Ovary (tissue), 7 donors: ENCODE measurements at regions not wholly inside any gene's neighbourhood (a gene's known extent, or its start where the extent isn't known, plus 50 kb on each side); places are given as distances from the start of the nearest gene placed in this dataset.
"Not testable (repeated sequence)": the region's sequence is repeated elsewhere in the genome, so short reads cannot be mapped to it uniquely, and the experiment has no call there.

Experiments
- DNase-seq, 5 donors: peaks; one replicate each; pipeline ENCODE4 v3.0.0-alpha.2; 2019 to 2020
- H3K27ac ChIP-seq, 2 donors: fragments of 200-600 bp; one replicate each; pipeline versions ENCODE4 v1.5.1 to v1.8.0; 2019 to 2022
- H3K27me3 ChIP-seq: fragments of 200-600 bp; one replicate; pipeline ENCODE4 v1.8.0; 2022
- H3K36me3 ChIP-seq: fragments of 200-600 bp; sonication (generic); one replicate; pipeline ENCODE4 v1.5.1; 2019
- H3K4me1 ChIP-seq: one replicate; pipeline ENCODE4 v1.8.1; 2013; ENCODE audit warnings: mild to moderate bottlenecking, moderate library complexity; ENCODE audit not compliant: insufficient read depth
- H3K4me3 ChIP-seq: fragments of 200-600 bp; sonication (generic); one replicate; pipeline ENCODE4 v1.5.1; 2017
- H3K9me3 ChIP-seq, 2 donors: fragments of 200-600 bp in 1 of 2; sonication (generic) in 1 of 2; one replicate each; pipeline versions ENCODE4 v1.5.1 to v1.8.1; 2013 to 2019; ENCODE audit warnings: mild to moderate bottlenecking in 1 of 2, moderate library complexity in 1 of 2
- WGBS, 3 donors: extraction: QIAGEN DNeasy Blood & Tissue Kit in 1 of 3; methylation state at CpG; one replicate each; pipeline versions ENCODE4 v1.1.5 to v1.1.7; 2013 to 2017; 5-methylcytosine and 5-hydroxymethylcytosine counted together
- intact Hi-C, 4 donors: fragments of 100-400 bp; cut with DNase I; formaldehyde crosslinking; loops; one replicate each; pipeline versions ENCODE4 v1.11.0 to v1.15.1; 2022 to 2023
- donor health status: DM: no; HTN: no; CAD: no; lungs with moderate emphysema.
- donor health status: DM: no; HTN: no; CAD: no.
- donor health status: Bipolar disorder and iron deficiency.
- donor health status: DM: no; HTN: no; CAD: no.
- donor health status: DM: yes; HTN: yes; CAD: no.

DNA sequence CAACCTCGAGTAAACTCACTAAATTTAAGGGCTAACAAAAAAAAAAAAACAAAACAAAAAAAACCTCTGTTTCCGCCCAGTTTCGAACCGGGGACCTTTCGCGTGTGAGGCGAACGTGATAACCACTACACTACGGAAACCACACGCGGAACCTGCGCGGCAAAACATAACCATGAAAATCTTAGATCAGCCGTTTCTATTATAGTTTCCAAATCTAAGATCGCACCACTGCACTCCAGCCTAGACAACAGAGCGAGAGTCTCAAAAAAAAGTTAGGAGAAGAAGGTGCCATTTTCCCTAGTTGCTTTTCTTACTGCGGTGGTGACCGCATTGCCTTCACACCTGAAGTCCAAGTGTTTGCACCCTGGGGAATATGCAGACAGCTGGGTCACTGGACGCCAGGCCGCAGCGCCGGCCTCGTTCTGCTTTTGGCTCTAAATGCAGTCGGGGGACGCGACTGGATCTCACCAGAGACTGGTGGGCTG, 167.8 kb downstream of the FAM72C start:
- intact Hi-C loops, H3K9me3 ChIP-seq, H3K27ac ChIP-seq, H3K36me3 ChIP-seq, H3K4me1 ChIP-seq, H3K27me3 ChIP-seq: not testable (repeated sequence)
- H3K4me3 ChIP-seq: peak overlapping the region; percentile 27
- WGBS, 3 donors: 2 to 7% (median 3%) methylated on average over 16 to 26 of the region's 26 CpGs
- peak in 1 of 5 donors; percentile 23 for DNase-seq

DNA sequence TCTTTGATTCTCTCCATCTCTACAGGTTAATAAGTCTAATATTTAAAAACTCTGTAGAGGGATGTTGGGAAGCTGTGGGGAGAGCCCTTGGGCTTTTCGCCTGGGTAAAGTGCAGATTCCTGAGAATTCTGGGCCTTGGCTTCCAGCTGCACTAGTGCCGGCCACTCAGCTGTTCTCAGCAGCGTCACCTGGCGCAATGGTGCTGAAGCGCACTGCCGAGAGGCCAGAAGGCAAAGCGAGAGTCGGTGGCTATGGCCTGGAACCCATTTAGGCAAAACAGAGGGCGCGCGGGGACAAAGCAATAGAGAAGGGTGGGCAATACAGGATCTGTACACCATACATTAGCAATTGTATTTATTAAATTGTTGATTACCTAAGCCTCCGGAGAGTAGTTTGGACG, 168.7 kb downstream of the FAM72C start:
- H3K4me1 ChIP-seq, H3K4me3 ChIP-seq, H3K27ac ChIP-seq, H3K27me3 ChIP-seq, H3K36me3 ChIP-seq, DNase-seq, H3K9me3 ChIP-seq, intact Hi-C loops: not testable (repeated sequence)
- WGBS, 3 donors: no CpG with 5 or more reads among the region's 13 CpGs

- H3K9me3 ChIP-seq, H3K27ac ChIP-seq, intact Hi-C loops, H3K27me3 ChIP-seq, H3K36me3 ChIP-seq, H3K4me1 ChIP-seq, H3K4me3 ChIP-seq, DNase-seq: not testable (repeated sequence)
- no CpG with 5 or more reads among the region's 22 CpGs for WGBS, 3 donors
Measured at GRCh38 chr1:143799568-143800187, 172.1 kb downstream of the FAM72C start.

DNA sequence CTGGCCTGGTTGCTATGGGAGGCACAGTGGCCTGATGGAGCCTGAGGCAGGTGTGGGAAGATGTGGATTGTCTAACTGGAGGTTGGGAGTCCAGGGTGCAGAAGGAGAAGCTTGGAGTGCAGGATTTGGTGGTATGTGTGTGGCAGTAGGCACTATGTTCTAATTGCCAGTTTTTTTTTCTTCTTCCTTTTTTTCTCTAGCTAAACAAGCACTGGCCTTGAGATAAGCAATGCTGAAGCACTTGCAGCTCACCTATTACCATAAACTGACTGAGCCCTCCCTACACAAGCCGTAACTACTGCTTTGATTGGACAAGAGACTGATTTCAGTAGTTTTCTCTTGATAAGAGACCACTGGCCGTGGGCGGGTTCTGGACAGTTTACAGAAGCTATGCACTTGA, 175.4 kb downstream of the FAM72C start:
- H3K4me1 ChIP-seq, H3K27me3 ChIP-seq, H3K4me3 ChIP-seq, intact Hi-C loops, H3K9me3 ChIP-seq, DNase-seq, H3K27ac ChIP-seq, H3K36me3 ChIP-seq: not testable (repeated sequence)
- WGBS, 3 donors: no CpG with 5 or more reads among the region's 3 CpGs

DNA sequence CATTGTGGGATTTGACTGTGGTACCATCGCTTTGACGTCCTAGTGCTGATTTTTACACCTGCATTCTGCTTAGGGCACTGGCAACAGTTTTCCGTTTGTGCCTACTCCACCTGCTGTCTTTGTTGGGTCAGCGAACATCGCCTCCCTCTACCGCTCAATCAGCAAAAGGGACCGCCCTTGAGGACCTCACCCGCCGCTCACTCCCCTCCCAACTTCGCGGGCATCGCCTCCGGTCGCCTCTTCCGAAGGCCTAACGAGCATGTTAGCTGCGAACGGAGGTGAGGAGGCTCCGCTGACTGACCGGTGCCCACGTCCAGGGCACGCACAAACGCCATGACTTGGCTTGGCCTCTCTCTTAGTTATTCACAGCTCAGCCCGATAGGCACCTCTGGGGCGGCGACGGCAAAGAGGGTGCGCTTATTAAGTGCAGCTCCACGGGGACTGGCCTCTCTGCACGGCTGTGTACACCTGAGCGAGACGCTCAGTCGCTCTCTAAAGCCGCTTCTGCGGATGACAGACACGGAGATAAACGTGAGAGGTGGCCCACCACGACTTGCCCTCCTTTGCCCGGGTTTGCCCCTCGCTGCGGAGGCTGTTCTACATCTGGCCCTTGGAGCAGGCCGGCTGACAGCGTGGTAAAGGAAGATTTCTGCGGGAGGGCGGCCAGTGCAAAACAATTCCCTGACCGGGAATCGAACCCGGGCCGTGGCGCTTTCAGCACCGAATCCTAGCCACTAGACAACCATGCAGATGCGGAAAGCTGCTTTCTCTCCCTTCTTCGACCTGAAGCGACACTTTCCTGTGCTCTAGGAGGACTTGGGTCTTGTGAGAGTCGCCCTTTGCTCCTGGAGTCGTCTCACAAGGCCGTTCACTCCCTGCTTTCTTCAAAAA, 179.5 kb downstream of the FAM72C start:
- H3K36me3 ChIP-seq, DNase-seq, H3K9me3 ChIP-seq, H3K27me3 ChIP-seq, intact Hi-C loops, H3K4me1 ChIP-seq, H3K27ac ChIP-seq, H3K4me3 ChIP-seq: not testable (repeated sequence)
- no CpG with 5 or more reads among the region's 57 CpGs for WGBS, 3 donors

- H3K9me3 ChIP-seq, H3K36me3 ChIP-seq, H3K27ac ChIP-seq, DNase-seq, H3K4me3 ChIP-seq, intact Hi-C loops, H3K4me1 ChIP-seq, H3K27me3 ChIP-seq: not testable (repeated sequence)
- WGBS, 3 donors: no CpG with 5 or more reads among the region's 3 CpGs
Measured at GRCh38 chr1:143786381-143786780, 185.4 kb downstream of the FAM72C start.

GRCh38 chr1:143785883-143786282, 185.9 kb downstream of the FAM72C start:
- 87% methylated on average over 2 of the region's 7 CpGs; no CpG with 5 or more reads in 2 of the 3 donors for WGBS, 3 donors
- H3K4me3 ChIP-seq, H3K4me1 ChIP-seq, H3K27ac ChIP-seq, H3K36me3 ChIP-seq, DNase-seq, H3K27me3 ChIP-seq, intact Hi-C loops, H3K9me3 ChIP-seq: not testable (repeated sequence)

DNA sequence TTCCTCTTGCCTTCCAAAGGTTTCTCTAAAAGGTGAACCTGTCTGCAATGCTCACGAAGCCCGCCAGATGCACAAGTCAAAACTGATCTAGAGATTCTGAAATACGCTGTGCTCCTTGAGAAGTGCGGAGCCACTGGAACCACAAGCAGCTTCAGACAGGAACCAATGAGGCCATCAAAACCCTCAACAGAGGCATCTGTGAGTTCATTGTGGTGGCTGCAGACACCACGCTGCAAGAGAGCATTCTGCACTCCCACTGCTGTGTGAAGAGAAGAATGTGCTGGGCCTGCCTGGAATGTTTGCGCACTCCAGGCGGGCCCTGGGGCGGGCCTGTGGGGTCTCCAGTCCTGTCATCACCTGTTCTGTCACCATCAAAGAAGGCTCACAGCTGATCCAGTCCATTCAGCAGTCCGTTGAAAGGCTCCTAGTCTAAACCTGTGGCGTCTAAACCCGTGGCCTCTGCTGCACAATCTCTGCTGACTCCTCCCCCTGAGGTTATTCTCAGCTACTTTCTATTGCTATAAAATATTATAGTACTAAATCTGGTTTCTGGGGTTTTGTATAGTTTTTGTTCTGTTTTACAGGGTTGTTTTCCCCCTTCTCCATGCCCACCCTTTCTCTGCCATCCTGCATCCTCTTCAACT, 187.4 kb downstream of the FAM72C start:
- WGBS, 3 donors: 91% methylated on average over 4 of the region's 11 CpGs; no CpG with 5 or more reads in 2 of the 3 donors
- H3K4me1 ChIP-seq, intact Hi-C loops, H3K4me3 ChIP-seq, H3K36me3 ChIP-seq, H3K9me3 ChIP-seq, H3K27me3 ChIP-seq, DNase-seq, H3K27ac ChIP-seq: not testable (repeated sequence)

DNA sequence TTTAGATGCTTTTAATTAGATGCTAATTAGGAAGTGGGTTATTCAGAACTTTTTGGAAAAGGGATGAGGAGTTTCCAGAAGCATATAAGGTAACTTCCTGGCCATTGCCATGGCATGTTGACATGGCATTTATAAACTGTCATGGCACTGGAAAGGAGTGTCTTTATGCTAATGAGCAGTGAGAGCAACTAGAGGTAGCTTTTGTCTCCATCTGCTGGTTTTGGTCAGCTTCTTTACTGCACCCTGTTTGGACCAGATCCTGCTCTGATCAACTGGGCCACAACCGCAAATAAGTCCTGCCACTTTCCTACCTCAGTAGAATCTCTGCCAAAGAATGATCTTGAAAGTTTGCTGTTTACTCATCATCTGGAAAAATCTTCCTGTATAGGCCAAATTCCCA, 193.6 kb downstream of the FAM72C start:
- H3K4me3 ChIP-seq, H3K27me3 ChIP-seq, H3K9me3 ChIP-seq, intact Hi-C loops, H3K27ac ChIP-seq, H3K36me3 ChIP-seq, H3K4me1 ChIP-seq, DNase-seq: not testable (repeated sequence)
- WGBS, 3 donors: no CpG with 5 or more reads among the region's 1 CpG

GRCh38 chr1:143764831-143765230, 207.0 kb downstream of the FAM72C start:
- H3K27ac ChIP-seq, H3K4me1 ChIP-seq, intact Hi-C loops, DNase-seq, H3K27me3 ChIP-seq, H3K36me3 ChIP-seq, H3K9me3 ChIP-seq, H3K4me3 ChIP-seq: not testable (repeated sequence)
- 37 to 61% (median 46%) methylated on average over 2 of the region's 2 CpGs for WGBS, 3 donors

GRCh38 chr1:143760366-143760765, 211.4 kb downstream of the FAM72C start:
- H3K4me1 ChIP-seq, DNase-seq, intact Hi-C loops, H3K27me3 ChIP-seq, H3K27ac ChIP-seq, H3K4me3 ChIP-seq, H3K36me3 ChIP-seq, H3K9me3 ChIP-seq: not testable (repeated sequence)
- 8 to 16% (median 15%) methylated on average over 4 to 7 of the region's 7 CpGs for WGBS, 3 donors

DNA sequence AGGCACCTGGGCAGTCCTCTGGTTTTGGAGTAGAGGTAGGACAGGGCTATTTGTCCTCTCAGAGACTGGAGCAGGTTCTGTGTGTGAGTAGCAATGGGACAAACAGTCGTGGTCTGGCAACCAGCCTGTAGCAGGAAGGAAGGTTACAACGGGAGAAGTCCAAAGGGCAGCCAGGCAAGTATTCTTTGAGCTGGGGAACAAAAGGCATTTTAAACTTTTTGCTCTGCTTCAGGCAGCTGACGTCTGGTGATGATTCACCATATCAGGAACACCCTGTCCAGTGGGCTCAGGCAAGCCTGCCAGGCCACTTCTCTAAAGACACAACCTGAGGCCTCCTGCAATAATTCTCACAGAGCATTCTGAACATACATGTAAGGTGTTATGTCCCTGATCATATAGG, 215.8 kb downstream of the FAM72C start:
- H3K27ac ChIP-seq, H3K27me3 ChIP-seq, H3K4me1 ChIP-seq, H3K9me3 ChIP-seq, intact Hi-C loops, H3K36me3 ChIP-seq, H3K4me3 ChIP-seq: not testable (repeated sequence)
- 11 to 24% (median 17%) methylated on average over 3 of the region's 3 CpGs for WGBS, 3 donors
- peak in 2 of 5 donors; percentile 12 to 40 for DNase-seq
